ENCODE measurements at regions not wholly inside any gene's neighbourhood (a gene's known extent, or its start where the extent isn't known, plus 50 kb on each side); places are given as distances from the start of the nearest gene placed in this dataset.

- no peak for TF ChIP-seq CTCF (conservative IDR thresholded peaks at IDR 0.05 in 1 of 2, IDR thresholded peaks at IDR 0.05 in 1 of 2; ENCODE audit: low read depth in 1 of 2, low read length in 2 of 2)
- no peak for TF ChIP-seq EZH2 (IDR thresholded peaks at IDR 0.05; ENCODE audit: low read length, missing control alignments)
Measured at GRCh38 chr16:5302372-5303114, 204.9 kb upstream of the EEF2KMT start.

Measured in fibroblast of lung (primary cell).